ENCODE measurements at regions not wholly inside any gene's neighbourhood (a gene's known extent, or its start where the extent isn't known, plus 50 kb on each side); places are given as distances from the start of the nearest gene placed in this dataset.

GRCh38 chr2:225865468-225865867, 466.0 kb downstream of the NYAP2 start:
- Histone ChIP-seq H3K27me3 (no peaks in the 10 kb centered on the region), H3K9me3 (no peaks in the 10 kb centered on the region), H3K27ac (no peak overlapping the region), H3K4me1 (no peaks in the 10 kb centered on the region), H3K4me3 (no peak overlapping the region), H3K36me3 (no peaks in the 10 kb centered on the region)
- no peak for DNase-seq (ENCODE audit: low spot score in 2 of 2)
- TF ChIP-seq POLR2A (IDR thresholded peaks at IDR 0.05) (no peak), CTCF (IDR thresholded peaks at IDR 0.05) (no peak), POLR2AphosphoS5 (IDR thresholded peaks at IDR 0.05) (no peak), EP300 (IDR thresholded peaks at IDR 0.05) (no peak)

- H3K4me1 ChIP-seq: no peaks in the 10 kb centered on the region
- H3K4me3 ChIP-seq: no peak overlapping the region
- H3K9me3 ChIP-seq: no peaks in the 10 kb centered on the region
- DNase-seq (ENCODE audit: low spot score in 2 of 2): no peak
- TF ChIP-seq EP300 (IDR thresholded peaks at IDR 0.05) (no peak), POLR2A (IDR thresholded peaks at IDR 0.05) (no peak), POLR2AphosphoS5 (IDR thresholded peaks at IDR 0.05) (no peak), CTCF (IDR thresholded peaks at IDR 0.05) (no peak)
- no peaks in the 10 kb centered on the region for H3K36me3 ChIP-seq
- H3K27ac ChIP-seq: no peak overlapping the region
- no peaks in the 10 kb centered on the region for H3K27me3 ChIP-seq
- 73% methylated on average over 1 of the region's 1 CpG for whole genome bisulfite sequencing
Observed at GRCh38 chr2:225864394-225864793, 464.9 kb downstream of the NYAP2 start.

GRCh38 chr2:225842939-225843338, 443.4 kb downstream of the NYAP2 start:
- no peak overlapping the region for H3K4me3 ChIP-seq
- no peak for DNase-seq (ENCODE audit: low spot score in 2 of 2)
- H3K27ac ChIP-seq: peak overlapping the region; percentile 71
- H3K27me3 ChIP-seq: no peaks in the 10 kb centered on the region
- no peaks in the 10 kb centered on the region for H3K36me3 ChIP-seq
- peak in 1 of 3 donors; percentile 61 for TF ChIP-seq POLR2AphosphoS5 (IDR thresholded peaks at IDR 0.05)
- no peak for TF ChIP-seq CTCF (IDR thresholded peaks at IDR 0.05)
- 41% methylated on average over 1 of the region's 1 CpG for WGBS
- H3K4me1 ChIP-seq: peaks cover 12% of the 10 kb centered on the region
- H3K9me3 ChIP-seq: no peaks in the 10 kb centered on the region

- DNase-seq (ENCODE audit: low spot score in 2 of 2): no peak
- peaks cover 12% of the 10 kb centered on the region for H3K4me1 ChIP-seq
- no peaks in the 10 kb centered on the region for H3K36me3 ChIP-seq
- TF ChIP-seq EP300 (IDR thresholded peaks at IDR 0.05): no peak
- TF ChIP-seq POLR2A (IDR thresholded peaks at IDR 0.05): no peak
- TF ChIP-seq CTCF (IDR thresholded peaks at IDR 0.05): no peak
- H3K9me3 ChIP-seq: no peaks in the 10 kb centered on the region
- no peaks in the 10 kb centered on the region for H3K27me3 ChIP-seq
- 73% methylated on average over 1 of the region's 1 CpG for WGBS
- no peak overlapping the region for H3K4me3 ChIP-seq
- H3K27ac ChIP-seq: no peak overlapping the region
Observed at GRCh38 chr2:225841314-225841713, 441.8 kb downstream of the NYAP2 start.

- Histone ChIP-seq H3K27ac (no peak overlapping the region), H3K4me3 (no peak overlapping the region), H3K9me3 (no peaks in the 10 kb centered on the region), H3K27me3 (no peaks in the 10 kb centered on the region), H3K36me3 (no peaks in the 10 kb centered on the region), H3K4me1 (peaks cover 2% of the 10 kb centered on the region)
- TF ChIP-seq EP300 (IDR thresholded peaks at IDR 0.05): no peak
- TF ChIP-seq POLR2AphosphoS5 (IDR thresholded peaks at IDR 0.05): no peak
- TF ChIP-seq POLR2A (IDR thresholded peaks at IDR 0.05): no peak
- TF ChIP-seq CTCF (IDR thresholded peaks at IDR 0.05): no peak
- DNase-seq (ENCODE audit: low spot score in 2 of 2): no peak
- WGBS: 66% methylated on average over 1 of the region's 1 CpG
Observed at GRCh38 chr2:225837328-225837727, 437.8 kb downstream of the NYAP2 start.
